GM19324 (cell line): ENCODE measurements at regions not wholly inside any gene's neighbourhood (a gene's known extent, or its start where the extent isn't known, plus 50 kb on each side); places are given as distances from the start of the nearest gene placed in this dataset.

Experiments used
- ATAC-seq: cut with Tn5 transposase; IDR thresholded peaks from one replicate; pipeline ENCODE4 v1.9.1; 2021; ENCODE audit warnings: mild to moderate bottlenecking, moderate library complexity; ENCODE audit not compliant: unreplicated experiment, low FRiP score

- ATAC-seq, result no peak
Observed at GRCh38 chr21:27168084-27168483, 201.2 kb upstream of the ADAMTS5 start.

- ATAC-seq, result no peak
Observed at GRCh38 chr21:27164208-27165177, 197.6 kb upstream of the ADAMTS5 start.

GRCh38 chr21:27158967-27159366 is 192.1 kb upstream of the ADAMTS5 start:
- no peak for ATAC-seq

GRCh38 chr21:27157097-27157496 is 190.2 kb upstream of the ADAMTS5 start:
- no peak for ATAC-seq

GRCh38 chr21:27156666-27157065 is 189.8 kb upstream of the ADAMTS5 start:
- ATAC-seq, result no peak

GRCh38 chr21:27155130-27155500 is 188.2 kb upstream of the ADAMTS5 start:
- no peak for ATAC-seq

GRCh38 chr21:27154451-27155129 is 187.7 kb upstream of the ADAMTS5 start:
- ATAC-seq, result no peak

GRCh38 chr21:27152996-27153395 is 186.1 kb upstream of the ADAMTS5 start:
- no peak for ATAC-seq

GRCh38 chr21:27149034-27149433 is 182.1 kb upstream of the ADAMTS5 start:
- no peak for ATAC-seq

- no peak for ATAC-seq
Observed at GRCh38 chr21:27146268-27146667, 179.4 kb upstream of the ADAMTS5 start.

- no peak for ATAC-seq
Observed at GRCh38 chr21:27145134-27145798, 178.4 kb upstream of the ADAMTS5 start.

GRCh38 chr21:27143476-27143875 is 176.6 kb upstream of the ADAMTS5 start:
- ATAC-seq, result no peak

- no peak for ATAC-seq
Observed at GRCh38 chr21:27139526-27139925, 172.6 kb upstream of the ADAMTS5 start.

GRCh38 chr21:27134516-27134915 is 167.6 kb upstream of the ADAMTS5 start:
- ATAC-seq, result no peak

GRCh38 chr21:27132266-27132665 is 165.4 kb upstream of the ADAMTS5 start:
- no peak for ATAC-seq

- no peak for ATAC-seq
Observed at GRCh38 chr21:27130154-27130553, 163.3 kb upstream of the ADAMTS5 start.

GRCh38 chr21:27129694-27130093 is 162.8 kb upstream of the ADAMTS5 start:
- ATAC-seq, result no peak

GRCh38 chr21:27129215-27129614 is 162.3 kb upstream of the ADAMTS5 start:
- no peak for ATAC-seq

- no peak for ATAC-seq
Observed at GRCh38 chr21:27126140-27126539, 159.3 kb upstream of the ADAMTS5 start.

- no peak for ATAC-seq
Observed at GRCh38 chr21:27122686-27123085, 155.8 kb upstream of the ADAMTS5 start.

GRCh38 chr21:27114111-27114510 is 147.2 kb upstream of the ADAMTS5 start:
- no peak for ATAC-seq
